ENCODE measurements at regions not wholly inside any gene's neighbourhood (a gene's known extent, or its start where the extent isn't known, plus 50 kb on each side); places are given as distances from the start of the nearest gene placed in this dataset.

DNA sequence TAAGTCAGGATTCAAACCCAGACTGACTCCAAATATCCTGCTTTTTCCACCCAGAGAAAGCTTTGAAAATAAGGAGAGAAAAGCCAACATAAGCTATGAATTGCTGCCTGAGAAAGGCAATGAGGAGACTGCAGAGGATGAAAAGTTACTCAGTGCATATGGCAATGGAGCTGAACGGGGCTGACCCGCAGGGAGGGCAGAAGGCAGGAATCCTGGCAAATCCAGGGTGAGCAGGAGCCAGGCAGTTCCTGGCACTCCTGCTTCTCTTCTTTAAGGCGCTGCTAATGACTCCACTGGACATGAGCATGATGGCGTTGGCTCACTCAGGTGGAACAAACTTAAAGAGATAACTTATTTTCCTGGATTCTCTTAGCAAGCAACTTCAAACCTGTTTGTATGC lies 95.2 kb upstream of the TMCC3 start:
- H3K27ac ChIP-seq = no peak overlapping the region
- WGBS, 5 donors = 90 to 94% (median 92%) methylated on average over 4 of the region's 4 CpGs
- no peak overlapping the region for H3K4me3 ChIP-seq
- no peaks in the 10 kb centered on the region for H3K9me3 ChIP-seq
- intact Hi-C loops (cut with DNase I; ENCODE audit: low total_unique reads) = no loop called here
- no peaks in the 10 kb centered on the region for H3K36me3 ChIP-seq
- no peak for DNase-seq
- no peaks in the 10 kb centered on the region for H3K4me1 ChIP-seq
- H3K27me3 ChIP-seq (replicated peaks in 1 of 7) = no peaks in the 10 kb centered on the region
- TF ChIP-seq, protein P1, sequence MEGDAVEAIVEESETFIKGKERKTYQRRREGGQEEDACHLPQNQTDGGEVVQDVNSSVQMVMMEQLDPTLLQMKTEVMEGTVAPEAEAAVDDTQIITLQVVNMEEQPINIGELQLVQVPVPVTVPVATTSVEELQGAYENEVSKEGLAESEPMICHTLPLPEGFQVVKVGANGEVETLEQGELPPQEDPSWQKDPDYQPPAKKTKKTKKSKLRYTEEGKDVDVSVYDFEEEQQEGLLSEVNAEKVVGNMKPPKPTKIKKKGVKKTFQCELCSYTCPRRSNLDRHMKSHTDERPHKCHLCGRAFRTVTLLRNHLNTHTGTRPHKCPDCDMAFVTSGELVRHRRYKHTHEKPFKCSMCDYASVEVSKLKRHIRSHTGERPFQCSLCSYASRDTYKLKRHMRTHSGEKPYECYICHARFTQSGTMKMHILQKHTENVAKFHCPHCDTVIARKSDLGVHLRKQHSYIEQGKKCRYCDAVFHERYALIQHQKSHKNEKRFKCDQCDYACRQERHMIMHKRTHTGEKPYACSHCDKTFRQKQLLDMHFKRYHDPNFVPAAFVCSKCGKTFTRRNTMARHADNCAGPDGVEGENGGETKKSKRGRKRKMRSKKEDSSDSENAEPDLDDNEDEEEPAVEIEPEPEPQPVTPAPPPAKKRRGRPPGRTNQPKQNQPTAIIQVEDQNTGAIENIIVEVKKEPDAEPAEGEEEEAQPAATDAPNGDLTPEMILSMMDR (IDR thresholded peaks at IDR 0.05 in 8 of 11, conservative IDR thresholded peaks at IDR 0.05 in 3 of 11) = no peak
- TF ChIP-seq POLR2A (IDR thresholded peaks at IDR 0.05) = no peak
- TF ChIP-seq POLR2AphosphoS5 (IDR thresholded peaks at IDR 0.05) = no peak

DNA sequence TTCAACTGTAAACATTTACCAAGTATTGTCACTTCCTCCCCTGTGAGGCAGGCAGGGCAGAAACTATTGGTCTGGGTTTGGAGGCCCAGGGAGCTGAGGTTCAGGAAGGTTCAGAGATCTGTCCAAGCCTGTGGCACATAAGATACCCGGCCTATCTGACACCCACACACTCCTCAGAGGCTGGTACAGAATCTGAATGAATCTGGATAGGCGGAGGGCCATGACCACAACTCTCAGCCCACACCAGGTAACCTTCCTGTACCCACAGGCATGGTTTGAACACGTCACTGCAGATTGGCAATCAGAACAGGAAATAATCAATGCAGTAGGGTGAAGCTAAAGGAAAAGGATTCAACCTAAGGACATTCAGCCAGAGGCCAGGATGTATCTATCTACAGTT lies 92.8 kb upstream of the TMCC3 start:
- H3K4me1 ChIP-seq = no peaks in the 10 kb centered on the region
- TF ChIP-seq POLR2A (IDR thresholded peaks at IDR 0.05) (no peak), POLR2AphosphoS5 (IDR thresholded peaks at IDR 0.05) (no peak)
- TF ChIP-seq, protein P1 (IDR thresholded peaks at IDR 0.05 in 8 of 11, conservative IDR thresholded peaks at IDR 0.05 in 3 of 11) = no peak
- H3K27me3 ChIP-seq (replicated peaks in 1 of 7) = no peaks in the 10 kb centered on the region
- DNase-seq = no peak
- H3K9me3 ChIP-seq = no peaks in the 10 kb centered on the region
- H3K36me3 ChIP-seq = no peaks in the 10 kb centered on the region
- WGBS, 5 donors = 56 to 77% (median 65%) methylated on average over 3 of the region's 3 CpGs
- H3K4me3 ChIP-seq = no peak overlapping the region
- H3K27ac ChIP-seq = no peak overlapping the region
- intact Hi-C loops (cut with DNase I; ENCODE audit: low total_unique reads) = no loop called here

DNA sequence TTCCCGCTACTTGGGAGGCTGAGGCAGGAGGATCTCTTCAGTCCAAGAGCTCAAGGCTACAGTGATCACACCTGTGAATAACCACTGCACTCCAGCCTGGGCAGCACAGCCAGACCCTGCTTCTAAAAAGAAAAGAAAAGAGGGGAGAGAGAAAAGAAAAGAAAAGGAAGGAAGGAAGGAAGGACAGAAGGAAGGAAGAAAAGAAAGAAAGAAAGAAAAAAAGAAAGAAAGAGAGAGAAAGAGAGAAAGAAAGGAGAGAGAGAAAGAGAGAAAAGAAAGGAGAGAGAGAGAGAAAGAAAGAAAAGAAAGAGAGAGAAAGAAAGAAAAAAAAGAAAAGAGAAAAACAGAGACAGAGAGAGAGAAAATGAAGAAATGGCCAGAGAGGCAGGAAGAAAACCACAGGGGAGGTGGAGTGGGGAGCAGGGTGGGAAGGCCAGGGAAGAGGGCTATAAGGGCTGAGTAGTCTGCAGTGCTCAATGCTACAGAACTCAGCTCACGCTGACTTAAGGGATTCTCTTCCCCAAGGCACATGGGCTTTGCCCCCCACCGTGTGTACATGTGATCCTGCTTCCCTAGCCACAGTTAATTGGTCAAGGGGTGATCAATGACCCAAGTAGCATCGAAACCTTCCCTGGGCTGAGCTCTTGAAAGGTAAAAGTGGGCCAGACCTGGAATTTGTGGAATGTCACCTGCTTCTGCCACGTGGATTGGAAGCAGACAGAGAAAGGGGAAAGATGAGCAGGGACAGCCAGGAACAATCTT lies 90.4 kb upstream of the TMCC3 start:
- H3K36me3 ChIP-seq = no peaks in the 10 kb centered on the region
- intact Hi-C loops (cut with DNase I; ENCODE audit: low total_unique reads) = no loop called here
- DNase-seq = no peak
- H3K9me3 ChIP-seq = no peaks in the 10 kb centered on the region
- no peak overlapping the region for H3K27ac ChIP-seq
- no peaks in the 10 kb centered on the region for H3K4me1 ChIP-seq
- H3K4me3 ChIP-seq = no peak overlapping the region
- WGBS, 5 donors = 74 to 86% (median 83%) methylated on average over 5 of the region's 5 CpGs
- TF ChIP-seq POLR2A (IDR thresholded peaks at IDR 0.05) (no peak), POLR2AphosphoS5 (IDR thresholded peaks at IDR 0.05) (no peak)
- TF ChIP-seq, protein P1 (IDR thresholded peaks at IDR 0.05 in 8 of 11, conservative IDR thresholded peaks at IDR 0.05 in 3 of 11) = no peak
- no peaks in the 10 kb centered on the region for H3K27me3 ChIP-seq (replicated peaks in 1 of 7)

DNA sequence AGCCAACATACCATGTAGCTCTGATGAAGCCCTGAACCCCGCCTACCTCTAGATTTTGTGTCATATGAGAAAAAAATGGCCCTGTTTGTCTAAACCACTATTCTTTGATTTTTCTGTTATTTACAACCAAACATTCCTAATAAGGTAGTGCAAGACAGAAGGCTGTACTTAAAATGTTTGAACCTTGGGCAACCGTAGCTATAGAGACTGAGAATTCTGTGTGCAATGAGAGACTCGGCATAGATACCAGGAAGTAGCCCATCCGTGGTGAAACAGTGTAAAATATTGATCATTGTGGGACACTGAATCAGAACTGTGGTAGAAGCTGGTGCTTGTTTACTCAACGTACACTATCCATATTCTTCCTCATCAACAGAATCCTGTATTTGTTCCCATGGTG lies 86.5 kb upstream of the TMCC3 start:
- TF ChIP-seq, protein P1 (IDR thresholded peaks at IDR 0.05 in 8 of 11, conservative IDR thresholded peaks at IDR 0.05 in 3 of 11) = no peak
- no peak for TF ChIP-seq POLR2AphosphoS5 (IDR thresholded peaks at IDR 0.05)
- no peak for TF ChIP-seq POLR2A (IDR thresholded peaks at IDR 0.05)
- Histone ChIP-seq H3K27ac (no peak overlapping the region), H3K4me1 (no peaks in the 10 kb centered on the region), H3K9me3 (no peaks in the 10 kb centered on the region), H3K27me3 (replicated peaks in 1 of 7) (no peaks in the 10 kb centered on the region), H3K4me3 (no peak overlapping the region), H3K36me3 (no peaks in the 10 kb centered on the region)
- no peak for DNase-seq
- 88 to 96% (median 92%) methylated on average over 5 of the region's 5 CpGs for WGBS, 5 donors
- intact Hi-C loops (cut with DNase I; ENCODE audit: low total_unique reads) = no loop called here
